ENCODE measurements at regions not wholly inside any gene's neighbourhood (a gene's known extent, or its start where the extent isn't known, plus 50 kb on each side); places are given as distances from the start of the nearest gene placed in this dataset.

GRCh38 chr4:136311774-136312173, 1220.5 kb downstream of the PCDH18 start:
- H3K9ac ChIP-seq (ENCODE audit: low read length): no peak overlapping the region
- no peak overlapping the region for H3K4me2 ChIP-seq (ENCODE audit: low read length)
- no peaks in the 10 kb centered on the region for H3K4me1 ChIP-seq (ENCODE audit: insufficient read depth, low read length)
- no peak for TF ChIP-seq CTCF (conservative IDR thresholded peaks at IDR 0.05; ENCODE audit: low read depth, low read length)
- TF ChIP-seq EZH2phosphoT487 (IDR thresholded peaks at IDR 0.05; ENCODE audit: borderline replicate concordance, low read length): no peak
- TF ChIP-seq EZH2 (IDR thresholded peaks at IDR 0.05; ENCODE audit: low read length, unreplicated experiment): no peak
- POLR2A ChIA-PET (ENCODE audit: unreplicated experiment): no interaction called here
- no peaks in the 10 kb centered on the region for H4K20me1 ChIP-seq (ENCODE audit: low read length)
- H3F3A ChIP-seq (ENCODE audit: low read length, unreplicated experiment): no peaks in the 10 kb centered on the region
- no peak for ATAC-seq
- H3K79me2 ChIP-seq (ENCODE audit: low read length): no peaks in the 10 kb centered on the region
- no peak overlapping the region for H3K27ac ChIP-seq (ENCODE audit: low read length)
- H2AFZ ChIP-seq (ENCODE audit: low read length): no peak overlapping the region
- no peak overlapping the region for H3K4me3 ChIP-seq (ENCODE audit: low read length)
- no peaks in the 10 kb centered on the region for H3K9me2 ChIP-seq (replicated peaks; ENCODE audit: low read length)
- CTCF ChIA-PET: no interaction called here
- H3K27me3 ChIP-seq (ENCODE audit: low read length): no peaks in the 10 kb centered on the region
- no peaks in the 10 kb centered on the region for H3K9me3 ChIP-seq (ENCODE audit: low read length)
- DNase-seq: no peak
- intact Hi-C loops (cut with micrococcal nuclease): no loop called here
- no TSS peak for BruUV-seq (replicated peaks)
- no peaks in the 10 kb centered on the region for H3K36me3 ChIP-seq (ENCODE audit: low read depth, low read length)

- H3K4me1 ChIP-seq (ENCODE audit: insufficient read depth, low read length): no peaks in the 10 kb centered on the region
- TF ChIP-seq CTCF (conservative IDR thresholded peaks at IDR 0.05; ENCODE audit: low read depth, low read length): no peak
- TF ChIP-seq EZH2 (IDR thresholded peaks at IDR 0.05; ENCODE audit: low read length, unreplicated experiment): no peak
- TF ChIP-seq EZH2phosphoT487 (IDR thresholded peaks at IDR 0.05; ENCODE audit: borderline replicate concordance, low read length): no peak
- BruUV-seq (replicated peaks): no TSS peak
- H3K27ac ChIP-seq (ENCODE audit: low read length): no peak overlapping the region
- H3K9ac ChIP-seq (ENCODE audit: low read length): no peak overlapping the region
- no peaks in the 10 kb centered on the region for H3K9me2 ChIP-seq (replicated peaks; ENCODE audit: low read length)
- no peaks in the 10 kb centered on the region for H3K27me3 ChIP-seq (ENCODE audit: low read length)
- ATAC-seq: no peak
- no peak for DNase-seq
- H3K36me3 ChIP-seq (ENCODE audit: low read depth, low read length): no peaks in the 10 kb centered on the region
- H3K4me2 ChIP-seq (ENCODE audit: low read length): no peak overlapping the region
- no peaks in the 10 kb centered on the region for H3F3A ChIP-seq (ENCODE audit: low read length, unreplicated experiment)
- H3K79me2 ChIP-seq (ENCODE audit: low read length): no peaks in the 10 kb centered on the region
- intact Hi-C loops (cut with micrococcal nuclease): no loop called here
- H4K20me1 ChIP-seq (ENCODE audit: low read length): no peaks in the 10 kb centered on the region
- H3K4me3 ChIP-seq (ENCODE audit: low read length): no peak overlapping the region
- ChIA-PET CTCF (no interaction called here), POLR2A (ENCODE audit: unreplicated experiment) (no interaction called here)
- H3K9me3 ChIP-seq (ENCODE audit: low read length): no peaks in the 10 kb centered on the region
- H2AFZ ChIP-seq (ENCODE audit: low read length): no peak overlapping the region
Measured at GRCh38 chr4:136307765-136308164, 1224.5 kb downstream of the PCDH18 start.

- Histone ChIP-seq H3K79me2 (ENCODE audit: low read length) (no peaks in the 10 kb centered on the region), H3K4me3 (ENCODE audit: low read length) (no peak overlapping the region), H3K4me1 (ENCODE audit: insufficient read depth, low read length) (no peaks in the 10 kb centered on the region), H2AFZ (ENCODE audit: low read length) (no peak overlapping the region), H4K20me1 (ENCODE audit: low read length) (no peaks in the 10 kb centered on the region), H3K9ac (ENCODE audit: low read length) (no peak overlapping the region), H3K36me3 (ENCODE audit: low read depth, low read length) (no peaks in the 10 kb centered on the region), H3K27ac (ENCODE audit: low read length) (no peak overlapping the region), H3K9me3 (ENCODE audit: low read length) (no peaks in the 10 kb centered on the region), H3K27me3 (ENCODE audit: low read length) (no peaks in the 10 kb centered on the region), H3F3A (ENCODE audit: low read length, unreplicated experiment) (no peaks in the 10 kb centered on the region), H3K4me2 (ENCODE audit: low read length) (no peak overlapping the region), H3K9me2 (replicated peaks; ENCODE audit: low read length) (no peaks in the 10 kb centered on the region)
- ChIA-PET POLR2A (ENCODE audit: unreplicated experiment) (no interaction called here), CTCF (no interaction called here)
- no peak for TF ChIP-seq EZH2phosphoT487 (IDR thresholded peaks at IDR 0.05; ENCODE audit: borderline replicate concordance, low read length)
- TF ChIP-seq EZH2 (IDR thresholded peaks at IDR 0.05; ENCODE audit: low read length, unreplicated experiment): no peak
- no peak for TF ChIP-seq CTCF (conservative IDR thresholded peaks at IDR 0.05; ENCODE audit: low read depth, low read length)
- BruUV-seq (replicated peaks): no TSS peak
- ATAC-seq (no peak), DNase-seq (no peak)
- intact Hi-C loops (cut with micrococcal nuclease): no loop called here
Measured at GRCh38 chr4:136306361-136306760, 1225.9 kb downstream of the PCDH18 start.
